GM13977 (cell line): ENCODE measurements at regions not wholly inside any gene's neighbourhood (a gene's known extent, or its start where the extent isn't known, plus 50 kb on each side); places are given as distances from the start of the nearest gene placed in this dataset.

ENCODE experiments used
- DNase-seq: peaks from one replicate; pipeline ENCODE4 v3.0.0; 2012; ENCODE audit warnings: low spot score
- CTCF ChIP-seq: IDR thresholded peaks from 2 replicates; pipeline ENCODE4 v1.5.1; 2012; ENCODE audit warnings: mild to moderate bottlenecking, control low read depth; ENCODE audit not compliant: insufficient read depth; ENCODE audit errors: extremely low read depth, missing control alignments
- in situ Hi-C: fragments of 300-500 bp; cut with MboI; formaldehyde crosslinking; loops from one replicate; pipeline ENCODE4 v1.12.0; 2022; ENCODE audit warnings: low sequenced_read_pairs, low pct_unique_long_range_greater_than_20kb, mixed read lengths, inconsistent platforms; ENCODE audit not compliant: unreplicated experiment

- no peak for TF ChIP-seq CTCF
- no peak for DNase-seq
- in situ Hi-C loops: no loop called here
These were observed 156.7 kb upstream of the PMEPA1 start for GRCh38 chr20:57866250-57867106.

GRCh38 chr20:57865266-57865665, 155.5 kb upstream of the PMEPA1 start:
- no peak for DNase-seq
- TF ChIP-seq CTCF: no peak
- in situ Hi-C loops: no loop called here

GRCh38 chr20:57860576-57860975, 150.8 kb upstream of the PMEPA1 start:
- in situ Hi-C loops: no loop called here
- no peak for TF ChIP-seq CTCF
- no peak for DNase-seq

- in situ Hi-C loops: no loop called here
- TF ChIP-seq CTCF: no peak
- no peak for DNase-seq
These were observed 148.2 kb upstream of the PMEPA1 start for GRCh38 chr20:57857969-57858368.

GRCh38 chr20:57857118-57857517, 147.3 kb upstream of the PMEPA1 start:
- in situ Hi-C loops: no loop called here
- no peak for DNase-seq
- no peak for TF ChIP-seq CTCF

GRCh38 chr20:57856658-57857057, 146.8 kb upstream of the PMEPA1 start:
- in situ Hi-C loops: no loop called here
- no peak for TF ChIP-seq CTCF
- DNase-seq: no peak
